SK-N-SH treated with all-trans-retinoic acid at 6 μM for 48 hours (cell line): ENCODE measurements at regions not wholly inside any gene's neighbourhood (a gene's known extent, or its start where the extent isn't known, plus 50 kb on each side); places are given as distances from the start of the nearest gene placed in this dataset.

Experiments
- ATAC-seq: fragments of 200-7000 bp; cut with Tn5 transposase; 3 replicates; pipeline ENCODE4 v1.9.1; 2020; ENCODE audit warnings: mild to moderate bottlenecking, moderate library complexity
- BACH2 ChIP-seq: fragments of 250-450 bp; sonication (Bioruptor Pico); IDR thresholded peaks from 2 replicates; pipeline ENCODE4 v1.9.0; 2021; ENCODE audit warnings: mild to moderate bottlenecking, borderline replicate concordance
- CSDC2 ChIP-seq: fragments of 250-450 bp; sonication (Bioruptor Pico); IDR thresholded peaks from 2 replicates; pipeline ENCODE4 v1.5.0; 2020; ENCODE audit warnings: mild to moderate bottlenecking, moderate library complexity
- GLIS3 ChIP-seq: fragments of 250-450 bp; sonication (Bioruptor Pico); IDR thresholded peaks from 2 replicates; pipeline ENCODE4 v1.5.0; 2020; ENCODE audit warnings: mild to moderate bottlenecking, moderate library complexity
- ISL1 ChIP-seq: fragments of 250-450 bp; sonication (Bioruptor Pico); IDR thresholded peaks from 2 replicates; pipeline ENCODE4 v2.1.2; 2022; ENCODE audit warnings: mild to moderate bottlenecking, moderate library complexity
- PPARA ChIP-seq: fragments of 250-450 bp; sonication (Bioruptor Pico); IDR thresholded peaks from 2 replicates; pipeline ENCODE4 v1.5.0; 2020; ENCODE audit warnings: mild to moderate bottlenecking, borderline replicate concordance
- SNAI2 ChIP-seq: fragments of 250-450 bp; sonication (Bioruptor Pico); IDR thresholded peaks from 2 replicates; pipeline ENCODE4 v1.5.0; 2020; ENCODE audit warnings: mild to moderate bottlenecking, moderate library complexity
- TOX ChIP-seq: fragments of 250-450 bp; sonication (Bioruptor Pico); IDR thresholded peaks from 2 replicates; pipeline ENCODE4 v1.8.0; 2021; ENCODE audit warnings: mild to moderate bottlenecking, moderate library complexity, borderline replicate concordance
- ZFP3 ChIP-seq: fragments of 250-450 bp; sonication (Bioruptor Pico); IDR thresholded peaks from 2 replicates; pipeline ENCODE4 v1.5.0; 2020; ENCODE audit warnings: mild to moderate bottlenecking, moderate library complexity
- ZFP30 ChIP-seq: fragments of 450-650 bp; formaldehyde crosslinking; IDR thresholded peaks from 2 replicates; pipeline ENCODE4 v1.5.0; 2022; ENCODE audit warnings: mild to moderate bottlenecking, moderate library complexity
- ZNF8 ChIP-seq: fragments of 450-650 bp; formaldehyde crosslinking; IDR thresholded peaks from 2 replicates; pipeline ENCODE4 v1.5.0; 2020; ENCODE audit warnings: mild to moderate bottlenecking, moderate library complexity
- TF ChIP-seq, protein P1 (sequence below): fragments of 250-450 bp; sonication (Bioruptor Pico); IDR thresholded peaks from 2 replicates; pipeline ENCODE4 v1.8.0; 2020; ENCODE audit warnings: mild to moderate bottlenecking, moderate library complexity, borderline replicate concordance
- TF ChIP-seq, protein P2 (sequence below): fragments of 250-450 bp; sonication (Bioruptor Pico); IDR thresholded peaks from 2 replicates; pipeline ENCODE4 v1.5.0; 2020; ENCODE audit warnings: mild to moderate bottlenecking, moderate library complexity
- TF ChIP-seq, protein P3 (sequence below): fragments of 250-450 bp; sonication (Bioruptor Pico); IDR thresholded peaks from 2 replicates; pipeline ENCODE4 v1.8.0; 2021; ENCODE audit warnings: low read depth, mild to moderate bottlenecking, moderate library complexity, borderline replicate concordance
- TF ChIP-seq, protein P4 (sequence below): fragments of 250-450 bp; sonication (Bioruptor Pico); IDR thresholded peaks from 2 replicates; pipeline ENCODE4 v1.5.1; 2021; ENCODE audit warnings: mild to moderate bottlenecking, moderate library complexity

DNA sequence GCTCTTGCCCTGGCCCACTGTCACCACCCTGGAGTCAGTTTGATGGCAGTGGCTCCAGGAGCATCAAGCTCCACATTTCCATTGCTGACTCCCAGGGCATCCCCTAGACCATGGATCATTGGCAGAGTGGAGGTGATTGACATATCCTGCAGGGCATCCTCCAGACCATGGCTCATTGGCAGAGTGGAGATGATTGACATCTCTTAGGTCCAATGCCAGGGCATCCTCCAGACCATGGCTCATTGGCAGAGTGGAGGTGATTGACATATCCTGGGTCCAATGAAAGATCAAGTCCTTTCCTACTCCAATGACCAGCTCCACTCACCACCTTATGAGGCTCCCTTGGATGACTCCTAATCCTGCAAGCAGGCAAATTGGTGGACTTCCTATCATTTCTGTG, 174.3 kb upstream of the NLRP1 start:
- ATAC-seq: peak; percentile 57
- TF ChIP-seq, protein P1, sequence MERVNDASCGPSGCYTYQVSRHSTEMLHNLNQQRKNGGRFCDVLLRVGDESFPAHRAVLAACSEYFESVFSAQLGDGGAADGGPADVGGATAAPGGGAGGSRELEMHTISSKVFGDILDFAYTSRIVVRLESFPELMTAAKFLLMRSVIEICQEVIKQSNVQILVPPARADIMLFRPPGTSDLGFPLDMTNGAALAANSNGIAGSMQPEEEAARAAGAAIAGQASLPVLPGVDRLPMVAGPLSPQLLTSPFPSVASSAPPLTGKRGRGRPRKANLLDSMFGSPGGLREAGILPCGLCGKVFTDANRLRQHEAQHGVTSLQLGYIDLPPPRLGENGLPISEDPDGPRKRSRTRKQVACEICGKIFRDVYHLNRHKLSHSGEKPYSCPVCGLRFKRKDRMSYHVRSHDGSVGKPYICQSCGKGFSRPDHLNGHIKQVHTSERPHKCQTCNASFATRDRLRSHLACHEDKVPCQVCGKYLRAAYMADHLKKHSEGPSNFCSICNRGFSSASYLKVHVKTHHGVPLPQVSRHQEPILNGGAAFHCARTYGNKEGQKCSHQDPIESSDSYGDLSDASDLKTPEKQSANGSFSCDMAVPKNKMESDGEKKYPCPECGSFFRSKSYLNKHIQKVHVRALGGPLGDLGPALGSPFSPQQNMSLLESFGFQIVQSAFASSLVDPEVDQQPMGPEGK (CRISPR knock-in tag): no peak
- TF ChIP-seq BACH2 (CRISPR knock-in tag) (no peak), ISL1 (CRISPR knock-in tag) (no peak), CSDC2 (CRISPR knock-in tag) (no peak), GLIS3 (CRISPR knock-in tag) (no peak), PPARA (CRISPR knock-in tag) (no peak), SNAI2 (CRISPR knock-in tag) (no peak), ZFP30 (CRISPR knock-in tag) (no peak), ZNF8 (CRISPR knock-in tag) (no peak), ZFP3 (CRISPR knock-in tag) (no peak)
- TF ChIP-seq, protein P2, sequence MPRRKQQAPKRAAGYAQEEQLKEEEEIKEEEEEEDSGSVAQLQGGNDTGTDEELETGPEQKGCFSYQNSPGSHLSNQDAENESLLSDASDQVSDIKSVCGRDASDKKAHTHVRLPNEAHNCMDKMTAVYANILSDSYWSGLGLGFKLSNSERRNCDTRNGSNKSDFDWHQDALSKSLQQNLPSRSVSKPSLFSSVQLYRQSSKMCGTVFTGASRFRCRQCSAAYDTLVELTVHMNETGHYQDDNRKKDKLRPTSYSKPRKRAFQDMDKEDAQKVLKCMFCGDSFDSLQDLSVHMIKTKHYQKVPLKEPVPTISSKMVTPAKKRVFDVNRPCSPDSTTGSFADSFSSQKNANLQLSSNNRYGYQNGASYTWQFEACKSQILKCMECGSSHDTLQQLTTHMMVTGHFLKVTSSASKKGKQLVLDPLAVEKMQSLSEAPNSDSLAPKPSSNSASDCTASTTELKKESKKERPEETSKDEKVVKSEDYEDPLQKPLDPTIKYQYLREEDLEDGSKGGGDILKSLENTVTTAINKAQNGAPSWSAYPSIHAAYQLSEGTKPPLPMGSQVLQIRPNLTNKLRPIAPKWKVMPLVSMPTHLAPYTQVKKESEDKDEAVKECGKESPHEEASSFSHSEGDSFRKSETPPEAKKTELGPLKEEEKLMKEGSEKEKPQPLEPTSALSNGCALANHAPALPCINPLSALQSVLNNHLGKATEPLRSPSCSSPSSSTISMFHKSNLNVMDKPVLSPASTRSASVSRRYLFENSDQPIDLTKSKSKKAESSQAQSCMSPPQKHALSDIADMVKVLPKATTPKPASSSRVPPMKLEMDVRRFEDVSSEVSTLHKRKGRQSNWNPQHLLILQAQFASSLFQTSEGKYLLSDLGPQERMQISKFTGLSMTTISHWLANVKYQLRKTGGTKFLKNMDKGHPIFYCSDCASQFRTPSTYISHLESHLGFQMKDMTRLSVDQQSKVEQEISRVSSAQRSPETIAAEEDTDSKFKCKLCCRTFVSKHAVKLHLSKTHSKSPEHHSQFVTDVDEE: no peak
- TF ChIP-seq, protein P3, sequence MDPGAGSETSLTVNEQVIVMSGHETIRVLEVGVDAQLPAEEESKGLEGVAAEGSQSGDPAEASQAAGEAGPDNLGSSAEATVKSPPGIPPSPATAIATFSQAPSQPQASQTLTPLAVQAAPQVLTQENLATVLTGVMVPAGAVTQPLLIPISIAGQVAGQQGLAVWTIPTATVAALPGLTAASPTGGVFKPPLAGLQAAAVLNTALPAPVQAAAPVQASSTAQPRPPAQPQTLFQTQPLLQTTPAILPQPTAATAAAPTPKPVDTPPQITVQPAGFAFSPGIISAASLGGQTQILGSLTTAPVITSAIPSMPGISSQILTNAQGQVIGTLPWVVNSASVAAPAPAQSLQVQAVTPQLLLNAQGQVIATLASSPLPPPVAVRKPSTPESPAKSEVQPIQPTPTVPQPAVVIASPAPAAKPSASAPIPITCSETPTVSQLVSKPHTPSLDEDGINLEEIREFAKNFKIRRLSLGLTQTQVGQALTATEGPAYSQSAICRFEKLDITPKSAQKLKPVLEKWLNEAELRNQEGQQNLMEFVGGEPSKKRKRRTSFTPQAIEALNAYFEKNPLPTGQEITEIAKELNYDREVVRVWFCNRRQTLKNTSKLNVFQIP (CRISPR knock-in tag): no peak

DNA sequence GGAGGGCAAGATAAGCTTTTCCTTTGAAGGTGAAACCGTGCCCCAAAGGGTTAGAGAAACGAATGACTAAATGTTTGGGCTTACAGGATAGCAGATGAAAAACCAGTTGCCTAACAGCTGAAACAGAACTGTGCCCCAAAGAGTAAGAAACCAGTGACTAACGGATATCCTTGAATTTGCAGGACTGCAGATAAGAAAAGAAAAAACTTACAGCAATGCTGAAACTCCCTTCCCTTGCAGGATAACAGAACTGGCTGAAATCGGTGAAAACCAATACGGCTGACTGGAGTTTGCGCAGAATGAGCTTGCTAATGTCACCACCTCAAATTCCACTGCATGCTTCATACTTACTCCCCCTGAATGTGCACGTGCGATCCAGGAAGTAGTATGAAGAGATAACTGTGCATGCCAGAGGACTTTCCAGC, 175.2 kb upstream of the NLRP1 start:
- TF ChIP-seq CSDC2 (CRISPR knock-in tag) (no peak), SNAI2 (CRISPR knock-in tag) (no peak), TOX (no peak)
- TF ChIP-seq, protein P1 (CRISPR knock-in tag): no peak
- TF ChIP-seq, protein P3 (CRISPR knock-in tag): no peak
- TF ChIP-seq, protein P2: no peak
- TF ChIP-seq, protein P4, sequence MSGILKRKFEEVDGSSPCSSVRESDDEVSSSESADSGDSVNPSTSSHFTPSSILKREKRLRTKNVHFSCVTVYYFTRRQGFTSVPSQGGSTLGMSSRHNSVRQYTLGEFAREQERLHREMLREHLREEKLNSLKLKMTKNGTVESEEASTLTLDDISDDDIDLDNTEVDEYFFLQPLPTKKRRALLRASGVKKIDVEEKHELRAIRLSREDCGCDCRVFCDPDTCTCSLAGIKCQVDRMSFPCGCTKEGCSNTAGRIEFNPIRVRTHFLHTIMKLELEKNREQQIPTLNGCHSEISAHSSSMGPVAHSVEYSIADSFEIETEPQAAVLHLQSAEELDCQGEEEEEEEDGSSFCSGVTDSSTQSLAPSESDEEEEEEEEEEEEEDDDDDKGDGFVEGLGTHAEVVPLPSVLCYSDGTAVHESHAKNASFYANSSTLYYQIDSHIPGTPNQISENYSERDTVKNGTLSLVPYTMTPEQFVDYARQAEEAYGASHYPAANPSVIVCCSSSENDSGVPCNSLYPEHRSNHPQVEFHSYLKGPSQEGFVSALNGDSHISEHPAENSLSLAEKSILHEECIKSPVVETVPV (CRISPR knock-in tag): no peak
- no peak for ATAC-seq
